ENCODE measurements at regions not wholly inside any gene's neighbourhood (a gene's known extent, or its start where the extent isn't known, plus 50 kb on each side); places are given as distances from the start of the nearest gene placed in this dataset.
"Not testable (repeated sequence)": the region's sequence is repeated elsewhere in the genome, so short reads cannot be mapped to it uniquely, and the experiment has no call there.

DNA sequence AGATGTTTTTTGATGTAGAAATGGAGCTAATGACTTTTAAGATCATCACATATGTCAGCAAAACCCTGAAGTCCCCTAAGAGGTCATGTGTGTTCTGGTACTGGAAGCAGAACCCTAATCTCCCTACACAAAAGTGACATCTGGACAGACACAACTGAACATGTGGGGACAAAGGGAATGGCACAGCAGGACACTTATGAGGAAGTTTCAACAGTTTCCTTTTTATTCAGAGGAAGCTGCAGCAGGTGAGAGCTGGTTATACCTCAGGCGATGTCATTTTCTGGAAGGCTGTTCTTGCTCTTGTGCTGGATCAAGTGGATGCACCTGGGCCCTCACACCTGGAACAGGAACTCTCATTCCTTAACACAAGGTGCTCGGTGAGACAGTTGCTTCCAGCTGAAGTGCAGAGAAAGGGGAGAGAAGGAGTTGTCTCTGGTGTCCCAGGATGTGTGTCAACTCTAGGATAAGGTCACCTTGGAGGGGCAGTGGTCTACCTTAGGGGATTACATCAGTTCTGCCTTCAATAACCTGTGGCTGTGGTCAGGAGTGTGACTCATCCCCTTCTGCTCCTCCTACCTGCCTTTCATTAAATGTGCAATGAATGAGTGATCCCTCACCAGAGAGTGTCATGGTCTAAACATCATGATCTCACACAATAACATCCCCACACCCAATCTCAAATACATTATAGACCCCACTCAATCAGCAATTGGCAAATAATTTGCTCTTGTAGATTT lies 463.4 kb downstream of the TMEM121 start:
- peak; percentile 39 for DNase-seq

DNA sequence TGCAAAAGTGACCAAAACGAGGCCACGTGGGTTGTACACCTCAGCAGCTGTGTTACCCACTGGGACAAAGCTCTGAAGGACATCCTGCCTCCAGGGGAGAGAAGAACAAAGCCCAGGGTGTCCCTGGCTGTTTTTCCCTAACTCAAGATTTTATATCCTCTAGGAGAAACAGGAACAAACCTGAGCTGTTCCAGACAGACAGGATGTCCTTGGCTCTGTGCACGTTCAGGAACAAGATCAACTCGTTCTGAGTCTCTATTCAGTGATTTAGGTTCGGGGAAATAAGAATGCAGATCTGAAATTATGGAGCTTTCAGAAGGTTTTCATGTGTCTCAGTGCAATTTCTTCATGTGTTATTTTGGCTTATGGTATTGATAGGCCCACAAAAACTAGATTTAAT lies 465.3 kb downstream of the TMEM121 start:
- DNase-seq, result not testable (repeated sequence)

DNA sequence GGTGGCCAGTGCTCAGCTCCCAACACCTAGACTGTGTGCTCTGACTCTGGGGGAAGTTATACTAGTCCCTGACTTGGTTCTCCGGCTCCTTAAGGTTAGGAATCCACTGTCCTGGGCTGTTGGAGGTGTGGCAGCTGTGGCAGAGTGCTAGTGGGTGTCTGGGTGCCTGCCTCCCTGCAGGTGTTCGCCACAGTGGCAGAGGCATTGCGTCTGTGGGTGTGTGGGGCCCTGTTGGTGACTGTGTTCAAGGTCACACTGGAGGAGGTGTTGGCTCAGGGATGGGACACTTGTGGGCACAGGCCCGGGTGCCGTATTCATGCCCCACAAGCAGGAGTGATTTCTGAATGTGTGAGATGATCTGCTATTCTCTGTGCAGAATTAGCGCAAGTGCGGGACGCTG lies 467.4 kb downstream of the TMEM121 start:
- no peak for DNase-seq

DNA sequence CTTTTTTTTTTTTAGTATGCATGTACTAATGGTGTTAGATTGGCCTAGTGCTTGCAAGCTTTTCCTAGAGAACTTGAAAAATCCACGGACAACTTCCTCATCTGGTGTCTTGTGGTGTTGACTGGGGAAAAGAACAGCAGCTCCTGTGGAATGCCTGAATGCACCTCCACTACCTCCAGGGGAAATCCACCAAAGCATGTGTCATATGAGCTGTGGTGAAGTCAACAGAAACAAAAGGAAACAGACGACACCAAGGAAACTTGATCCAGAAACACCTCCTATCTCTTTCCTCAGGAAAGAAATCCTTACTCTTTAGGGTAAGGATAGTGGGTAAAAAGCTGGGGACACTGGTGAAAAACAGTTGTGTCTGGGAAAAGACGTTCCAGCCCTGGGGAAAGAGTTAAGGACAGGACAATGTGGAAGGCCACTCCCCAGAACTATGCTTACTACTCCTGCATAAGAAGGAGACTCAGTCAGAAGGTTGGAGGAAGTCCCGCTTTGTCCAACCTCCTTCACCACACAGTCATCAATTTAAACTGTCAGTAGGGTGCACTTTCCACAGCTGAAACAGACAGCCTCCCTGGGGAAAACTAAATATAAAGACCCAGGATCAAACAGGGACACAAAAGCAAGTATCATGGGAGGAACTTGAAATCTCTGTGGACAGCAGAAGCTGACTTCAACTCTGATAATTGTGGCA lies 468.8 kb downstream of the TMEM121 start:
- not testable (repeated sequence) for DNase-seq

DNA sequence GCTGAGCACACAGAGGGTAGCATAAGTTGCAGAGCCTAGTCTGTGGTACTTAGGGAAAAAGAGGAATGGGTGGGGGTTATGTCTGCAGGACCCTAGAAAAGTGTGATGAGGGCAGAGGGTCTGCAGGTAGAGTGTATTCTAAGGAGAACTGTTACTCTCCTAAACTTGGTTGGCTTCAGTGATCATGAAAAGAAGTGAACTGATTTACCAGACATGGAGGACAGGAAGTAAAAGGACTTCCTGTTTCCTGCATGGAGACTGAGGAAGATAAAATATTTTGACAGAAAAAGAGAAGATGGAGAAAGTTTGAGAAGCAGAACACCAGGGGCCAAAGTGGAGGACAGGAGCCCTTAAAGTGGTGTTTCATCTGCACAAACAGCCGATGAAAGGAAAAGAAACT lies 472.2 kb downstream of the TMEM121 start:
- DNase-seq, result not testable (repeated sequence)

DNA sequence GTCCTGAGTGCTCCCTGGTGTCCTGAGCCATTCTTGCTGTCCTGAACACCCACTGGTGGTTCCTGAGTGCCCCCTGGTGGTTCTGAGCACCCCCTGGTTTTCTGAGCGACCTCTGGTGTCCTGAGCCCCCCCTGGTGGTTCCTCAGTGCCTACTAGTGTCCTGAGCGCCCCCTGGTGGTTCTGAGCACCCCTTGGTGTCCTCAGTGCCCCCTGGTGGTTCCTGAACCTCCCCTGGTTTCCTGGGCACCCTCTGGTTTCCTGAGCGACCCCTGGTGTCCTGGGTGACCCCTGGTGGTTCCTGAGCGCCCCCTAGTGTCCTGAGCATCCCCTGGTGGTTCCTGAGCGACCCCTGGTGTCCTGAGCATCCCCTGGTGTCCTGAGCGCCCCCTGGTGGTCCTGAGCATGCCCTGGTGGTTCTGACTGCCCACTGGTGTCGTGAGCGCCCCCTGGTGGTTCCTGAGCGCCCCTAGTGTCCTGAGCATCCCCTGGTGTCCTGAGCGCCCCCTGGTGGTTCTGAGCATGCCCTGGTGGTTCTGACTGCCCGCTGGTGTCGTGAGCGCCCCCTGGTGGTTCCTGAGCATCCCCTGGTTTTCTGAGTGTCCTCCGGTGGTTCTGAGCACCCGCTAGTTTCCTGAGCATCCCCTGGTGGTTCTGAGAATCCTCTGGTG lies 473.1 kb downstream of the TMEM121 start:
- DNase-seq, result peak; percentile 80

DNA sequence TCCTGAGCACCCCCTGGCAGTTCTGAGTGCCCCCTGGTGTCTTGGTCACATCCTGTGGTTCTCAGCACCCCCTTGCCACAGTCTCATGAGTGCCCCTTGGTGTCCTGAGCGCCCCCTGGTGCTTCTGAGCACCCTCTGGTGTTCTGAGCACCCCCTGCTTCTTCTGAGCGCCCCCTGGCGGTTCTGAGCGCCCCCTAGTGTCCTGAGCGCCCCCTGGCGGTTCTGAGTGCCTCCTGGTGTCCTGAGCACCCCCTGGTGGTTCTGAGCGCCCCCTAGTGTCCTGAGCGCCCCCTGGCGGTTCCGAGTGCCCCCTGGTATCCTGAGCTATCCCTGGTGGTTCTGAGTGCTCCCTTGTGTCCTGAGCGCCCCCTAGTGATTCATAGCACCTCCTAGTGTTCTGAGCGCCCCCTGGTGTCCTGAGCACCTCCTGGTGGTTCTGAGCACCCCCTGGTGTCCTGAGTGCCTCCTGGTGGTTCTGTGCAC lies 473.7 kb downstream of the TMEM121 start:
- not testable (repeated sequence) for DNase-seq

DNA sequence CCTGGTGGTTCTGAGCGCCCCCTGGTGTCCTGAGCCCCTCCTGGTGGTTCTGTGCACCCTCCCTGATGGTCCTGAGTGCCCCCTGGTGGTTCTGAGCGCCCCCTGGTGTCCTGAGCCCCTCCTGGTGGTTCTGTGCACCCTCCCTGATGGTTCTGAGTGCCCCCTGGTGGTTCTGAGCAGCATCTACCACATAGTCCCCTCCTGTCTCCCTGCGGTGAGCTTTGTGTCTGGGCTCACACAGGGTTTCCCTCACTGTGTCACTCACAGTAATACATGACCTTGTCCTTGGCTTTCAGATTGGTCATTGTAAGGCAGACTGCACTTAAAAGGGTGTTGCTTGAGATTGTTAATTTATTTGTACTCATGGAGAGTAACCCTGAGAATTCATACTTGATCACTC lies 474.9 kb downstream of the TMEM121 start:
- DNase-seq, result not testable (repeated sequence)

DNA sequence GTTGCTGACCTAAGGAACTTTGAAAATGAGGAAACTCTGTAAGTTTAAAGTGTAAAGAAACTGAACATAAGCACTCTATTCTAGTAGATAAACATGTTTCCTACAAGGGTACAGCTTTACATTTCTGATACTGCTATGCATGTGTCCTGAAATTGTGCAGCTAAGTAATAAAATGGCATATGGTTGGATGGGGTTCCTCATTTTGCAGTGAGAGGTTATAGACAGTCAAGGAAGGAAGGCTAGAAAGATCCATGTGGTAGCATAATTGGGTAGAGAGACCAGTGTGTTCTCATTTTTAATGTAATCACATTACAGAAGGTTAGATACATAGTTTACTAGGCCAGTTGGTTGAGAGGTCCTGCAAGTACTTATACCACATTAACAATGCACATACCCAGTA lies 477.0 kb downstream of the TMEM121 start:
- DNase-seq, result no peak

DNA sequence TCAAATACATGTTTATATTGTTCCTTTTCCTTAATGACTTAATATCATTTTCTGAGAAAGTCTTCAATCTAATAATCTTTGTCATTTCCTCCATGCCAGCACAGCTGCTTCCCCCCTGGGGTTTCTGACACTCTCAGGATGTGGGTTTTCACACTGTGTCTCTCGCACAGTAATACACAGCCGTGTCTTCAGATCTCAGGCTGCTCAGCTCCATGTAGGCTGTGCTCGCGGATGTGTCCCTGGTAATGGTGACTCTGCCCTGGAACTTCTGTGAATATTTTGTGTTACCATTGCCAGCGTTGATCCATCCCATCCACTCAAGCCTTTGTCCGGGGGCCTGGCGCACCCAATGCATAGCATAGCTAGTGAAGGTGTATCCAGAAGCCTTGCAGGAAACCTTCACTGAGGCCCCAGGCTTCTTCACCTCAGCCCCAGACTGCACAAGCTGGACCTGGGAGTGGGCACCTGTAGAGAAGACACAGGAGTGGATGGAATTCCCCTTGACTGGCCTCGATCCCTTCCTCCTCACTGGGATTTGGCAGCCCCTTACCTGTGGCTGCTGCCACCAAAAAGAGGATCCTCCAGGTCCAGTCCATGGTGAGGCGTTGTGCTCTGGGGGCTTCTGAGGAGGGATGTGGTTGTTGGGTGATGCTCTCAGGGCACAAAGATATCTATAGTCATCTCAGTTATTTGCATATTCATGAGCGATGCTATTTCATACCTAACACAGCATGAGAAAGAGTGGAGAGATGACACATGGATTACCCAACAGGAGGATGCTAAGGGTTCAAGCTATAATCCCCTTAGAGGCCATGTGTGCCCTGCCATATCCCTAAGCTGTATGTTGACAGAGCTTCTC lies 478.8 kb downstream of the TMEM121 start:
- peak; percentile 62 for DNase-seq

DNA sequence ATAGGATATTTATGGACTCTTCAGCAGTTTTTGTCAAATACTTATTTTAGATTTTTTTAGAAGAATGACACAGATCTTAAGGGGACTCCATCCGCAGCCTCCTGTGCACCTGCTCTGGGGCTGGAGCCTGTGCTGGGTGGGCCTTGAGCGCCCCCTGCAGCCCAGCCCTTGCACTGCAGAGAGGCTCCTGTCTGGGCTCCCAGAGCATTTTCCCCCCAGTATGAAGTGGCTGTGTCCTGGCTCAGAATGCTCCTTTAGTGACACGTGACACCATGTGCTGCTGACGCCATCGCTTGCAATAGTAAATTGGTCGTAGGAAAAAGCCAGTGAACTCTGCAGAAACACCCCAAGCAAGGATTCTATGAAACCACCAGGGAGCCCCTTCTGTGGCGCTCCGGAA lies 479.7 kb downstream of the TMEM121 start:
- peak; percentile 49 for DNase-seq

DNA sequence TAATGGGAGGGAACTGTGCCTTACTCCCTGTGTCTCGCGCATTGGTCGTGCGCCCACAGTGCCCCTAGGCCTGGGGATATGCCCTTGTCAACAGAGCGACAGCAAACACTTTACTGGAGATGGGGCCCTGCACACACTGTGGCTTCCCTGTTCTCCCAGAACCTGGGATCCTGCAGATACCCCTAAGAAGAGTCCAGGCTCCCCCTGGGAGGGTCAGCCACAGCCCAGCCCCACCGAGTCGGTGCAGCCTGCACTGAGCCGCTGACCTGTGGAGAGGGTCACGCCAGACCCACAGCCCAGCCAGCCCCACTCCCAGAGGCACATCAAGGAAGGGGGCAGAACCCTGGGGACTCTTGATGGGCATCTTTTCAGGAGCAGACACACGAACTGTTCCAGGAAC lies 480.3 kb downstream of the TMEM121 start:
- not testable (repeated sequence) for DNase-seq

DNA sequence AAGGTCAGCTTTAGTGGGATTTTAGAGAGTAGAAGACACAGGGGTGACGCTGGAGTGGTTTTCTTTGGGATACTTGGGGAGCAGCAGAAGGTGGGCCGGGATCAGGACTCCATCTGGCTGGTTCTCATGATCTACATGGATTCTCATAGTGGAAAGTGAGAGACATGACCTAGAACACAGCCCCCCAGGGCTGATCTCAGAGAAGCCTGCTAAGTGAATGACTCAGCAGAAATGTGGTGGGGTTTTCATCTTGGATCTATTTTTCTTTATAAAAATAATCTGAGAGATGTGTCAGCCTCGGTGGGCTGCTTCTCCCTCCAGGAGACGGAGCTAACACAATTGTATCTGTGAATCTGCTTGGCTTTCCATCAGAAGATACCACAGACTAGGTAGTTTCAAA lies 484.4 kb downstream of the TMEM121 start:
- no peak for DNase-seq

DNA sequence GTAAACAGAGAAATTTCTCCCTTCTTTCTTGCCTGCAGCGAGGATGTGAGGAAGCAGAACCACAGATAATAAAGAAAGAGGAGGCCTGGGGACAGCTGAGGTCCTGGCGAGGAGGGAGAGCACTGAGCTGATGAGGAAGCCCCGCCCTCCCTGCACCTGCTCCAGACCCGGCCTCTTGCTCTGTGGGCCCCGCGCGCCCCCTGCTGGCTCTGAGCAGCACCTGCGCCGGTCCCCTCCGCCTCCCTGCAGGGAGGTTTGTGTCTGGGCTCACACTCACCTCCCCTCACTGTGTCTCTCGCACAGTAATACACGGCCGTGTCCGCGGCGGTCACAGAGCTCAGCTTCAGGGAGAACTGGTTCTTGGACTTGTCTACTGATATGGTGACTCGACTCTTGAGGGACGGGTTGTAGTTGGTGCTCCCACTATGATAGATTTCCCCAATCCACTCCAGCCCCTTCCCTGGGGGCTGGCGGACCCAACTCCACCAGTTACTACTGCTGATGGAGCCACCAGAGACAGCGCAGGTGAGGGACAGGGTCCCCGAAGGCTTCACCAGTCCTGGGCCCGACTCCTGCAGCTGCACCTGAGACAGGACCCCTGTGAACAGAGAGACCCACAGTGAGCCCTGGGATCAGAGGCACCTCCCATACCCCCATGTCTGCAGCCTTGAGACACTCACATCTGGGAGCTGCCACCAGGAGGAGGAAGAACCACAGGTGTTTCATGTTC lies 485.4 kb downstream of the TMEM121 start:
- peak; percentile 87 for DNase-seq

DNA sequence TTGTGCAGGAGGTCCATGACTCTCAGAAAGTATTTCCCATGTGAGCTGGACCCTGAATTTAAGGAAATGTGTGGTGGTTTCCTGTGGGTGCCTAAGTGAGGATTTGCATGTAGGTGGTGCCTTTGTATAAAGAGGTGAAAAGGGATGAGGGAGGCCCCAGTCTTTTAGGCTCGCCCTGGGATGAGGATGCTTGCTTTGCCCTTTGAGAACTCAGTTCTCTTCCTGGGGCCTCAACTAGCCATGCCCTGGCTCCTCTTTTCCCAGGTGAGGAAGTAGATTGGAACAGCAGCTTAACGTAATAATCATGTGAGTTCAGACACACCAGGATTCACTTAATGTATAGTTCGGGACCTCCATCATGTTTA lies 486.0 kb downstream of the TMEM121 start:
- not testable (repeated sequence) for DNase-seq

DNA sequence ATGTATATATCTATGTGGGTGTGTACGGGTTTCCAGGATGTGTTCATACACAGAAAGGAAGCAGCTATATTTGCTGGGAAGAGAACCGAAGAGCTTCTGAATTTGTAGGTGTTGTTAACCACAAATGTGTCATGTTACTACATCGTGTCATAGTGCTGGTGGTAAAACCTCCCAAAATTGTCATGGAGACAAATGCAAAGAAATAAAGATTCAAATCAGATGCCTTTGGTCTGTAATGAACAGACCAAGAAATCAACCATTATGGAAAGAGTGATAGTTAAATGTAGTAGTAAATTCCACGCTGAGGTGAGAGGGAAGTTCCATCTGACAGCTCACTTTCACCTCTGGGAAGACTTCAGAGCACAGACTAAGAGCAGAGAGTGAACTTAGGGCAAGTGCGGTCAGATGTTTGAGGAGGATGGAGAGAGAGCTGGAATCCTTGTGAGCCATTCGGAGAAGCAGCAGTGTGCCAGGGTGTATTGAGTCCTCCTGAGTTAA lies 487.5 kb downstream of the TMEM121 start:
- DNase-seq, result no peak

DNA sequence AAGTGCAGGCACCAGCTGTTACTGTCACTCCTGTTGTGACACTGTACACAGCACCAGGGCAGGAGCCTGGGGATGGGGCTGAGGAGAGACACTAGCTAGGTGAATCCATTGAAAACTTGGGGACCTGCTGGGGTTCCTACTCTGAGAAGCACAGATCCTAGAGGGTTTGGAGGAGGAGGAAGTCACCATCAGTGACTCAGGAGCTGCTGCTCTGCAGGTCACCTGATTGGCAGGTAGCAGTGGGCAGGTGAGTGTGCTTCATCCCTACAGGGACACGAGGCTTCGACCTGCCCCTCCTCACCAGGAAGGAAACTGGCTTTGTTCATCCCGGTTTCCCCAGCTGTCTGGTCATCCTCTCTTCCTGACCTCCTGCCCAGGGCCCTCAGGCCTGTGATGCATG lies 491.6 kb downstream of the TMEM121 start:
- DNase-seq, result not testable (repeated sequence)

DNA sequence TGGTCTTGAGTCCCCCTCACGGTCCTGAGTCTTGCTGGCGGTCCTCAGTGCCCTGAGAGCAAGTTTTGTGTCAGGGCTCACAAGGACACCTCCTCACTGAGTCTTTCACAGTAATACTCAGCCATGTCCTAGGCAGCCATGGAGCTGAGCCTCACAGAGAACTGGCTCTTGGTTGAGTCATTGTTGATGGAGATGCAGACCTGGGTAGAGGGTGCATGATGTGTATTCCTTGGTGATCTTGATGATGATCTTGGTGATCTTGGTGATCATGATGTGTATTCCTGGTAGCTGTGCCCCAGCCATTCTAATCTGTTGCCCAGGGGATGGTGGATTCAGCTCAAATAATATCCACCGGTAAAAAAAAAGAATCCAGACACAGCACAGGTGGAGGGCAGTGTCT lies 495.4 kb downstream of the TMEM121 start:
- no peak for DNase-seq

DNA sequence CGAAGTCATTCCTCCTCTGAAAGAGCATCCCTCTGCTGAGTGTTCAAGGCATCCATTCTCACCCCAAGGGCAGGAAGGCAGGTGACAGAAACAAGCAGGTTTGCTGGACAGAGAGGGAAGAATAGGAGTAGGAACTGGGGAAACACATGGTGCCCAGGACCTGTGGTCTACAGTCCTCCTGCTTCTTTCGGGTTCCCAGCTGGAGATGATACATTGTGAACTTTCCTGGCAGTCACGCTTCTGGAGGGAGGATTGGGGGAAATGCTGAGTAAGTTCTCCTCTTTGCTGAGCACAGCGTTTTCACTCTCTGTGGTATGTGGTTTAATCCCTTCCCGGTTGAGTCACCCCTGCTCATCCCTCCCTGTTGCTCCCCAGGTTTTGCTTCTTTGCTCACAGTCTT lies 496.3 kb downstream of the TMEM121 start:
- not testable (repeated sequence) for DNase-seq

DNA sequence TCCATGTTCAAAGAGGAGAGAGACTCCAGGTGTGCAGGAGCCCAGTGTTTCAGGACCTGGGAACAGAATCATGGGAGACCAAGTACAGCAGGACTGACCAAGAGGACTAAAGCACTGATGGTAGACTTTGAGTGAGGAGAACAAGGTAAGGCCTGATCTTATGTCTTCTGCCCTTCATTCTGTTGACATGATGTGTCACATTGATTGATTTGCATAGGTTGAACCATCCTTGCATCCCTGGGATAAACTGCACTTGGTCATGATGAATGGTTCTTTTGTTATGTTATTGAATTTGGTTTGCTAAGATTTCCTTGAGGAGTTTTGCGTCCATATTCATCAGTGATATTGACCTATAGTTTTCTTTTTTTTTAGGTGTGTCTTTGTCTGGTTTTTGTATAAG lies 497.0 kb downstream of the TMEM121 start:
- DNase-seq, result no peak

DNA sequence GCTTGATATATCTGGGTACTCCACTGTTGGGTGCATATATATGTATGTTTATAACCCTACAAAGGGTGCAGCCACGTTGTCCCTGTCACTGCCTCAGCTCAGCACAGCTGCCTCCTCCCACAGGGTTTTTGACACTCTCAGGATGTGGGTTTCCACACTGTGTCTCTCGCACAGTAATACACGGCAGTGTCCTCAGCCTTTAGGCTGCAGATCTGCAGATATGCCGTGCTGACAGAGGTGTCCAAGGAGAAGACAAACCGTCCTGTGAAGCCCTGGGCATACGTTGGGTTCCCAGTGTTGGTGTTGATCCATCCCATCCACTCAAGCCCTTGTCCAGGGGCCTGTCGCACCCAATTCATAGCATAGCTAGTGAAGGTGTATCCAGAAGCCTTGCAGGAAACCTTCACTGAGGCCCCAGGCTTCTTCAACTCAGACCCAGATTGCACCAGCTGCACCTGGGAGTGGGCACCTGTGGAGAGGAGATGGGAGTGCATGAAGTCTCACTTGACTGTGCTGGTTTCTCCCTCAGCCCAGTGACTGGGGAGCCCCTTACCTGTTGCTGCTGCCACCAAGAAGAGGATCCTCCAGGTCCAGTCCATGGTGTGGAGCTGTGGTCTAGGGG lies 498.7 kb downstream of the TMEM121 start:
- peak; percentile 29 for DNase-seq

DNA sequence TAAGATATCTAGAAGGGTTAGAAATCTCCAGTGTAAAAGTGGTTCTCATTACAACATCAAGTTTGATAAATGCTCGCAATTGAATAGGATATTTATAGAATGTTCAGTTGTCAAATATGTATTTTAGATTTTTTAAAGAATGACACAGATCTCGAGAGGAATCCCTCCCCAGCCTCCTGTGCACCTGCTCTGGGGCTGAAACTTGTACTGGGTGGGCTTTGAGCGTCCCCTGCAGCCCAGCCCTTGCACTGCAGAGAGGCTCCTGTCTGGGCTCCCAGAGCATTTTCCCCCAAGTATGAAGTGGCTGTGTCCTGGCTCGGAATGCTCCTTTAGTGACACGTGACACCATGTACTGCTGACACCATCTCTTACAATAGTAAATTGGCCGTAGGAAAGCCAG lies 499.6 kb downstream of the TMEM121 start:
- no peak for DNase-seq

Measured in activated CD8-positive, alpha-beta memory T cell treated with anti-CD3 and anti-CD28 coated beads, Interleukin-2, amount 50 U/mL, for 4 hours (primary cell).